ENCODE measurements at regions not wholly inside any gene's neighbourhood (a gene's known extent, or its start where the extent isn't known, plus 50 kb on each side); places are given as distances from the start of the nearest gene placed in this dataset.
A peak's percentile ranks its signal among the peaks of the same experiment; 100 is the strongest.
"Not testable (repeated sequence)": the region's sequence is repeated elsewhere in the genome, so short reads cannot be mapped to it uniquely, and the experiment has no call there.

DNA sequence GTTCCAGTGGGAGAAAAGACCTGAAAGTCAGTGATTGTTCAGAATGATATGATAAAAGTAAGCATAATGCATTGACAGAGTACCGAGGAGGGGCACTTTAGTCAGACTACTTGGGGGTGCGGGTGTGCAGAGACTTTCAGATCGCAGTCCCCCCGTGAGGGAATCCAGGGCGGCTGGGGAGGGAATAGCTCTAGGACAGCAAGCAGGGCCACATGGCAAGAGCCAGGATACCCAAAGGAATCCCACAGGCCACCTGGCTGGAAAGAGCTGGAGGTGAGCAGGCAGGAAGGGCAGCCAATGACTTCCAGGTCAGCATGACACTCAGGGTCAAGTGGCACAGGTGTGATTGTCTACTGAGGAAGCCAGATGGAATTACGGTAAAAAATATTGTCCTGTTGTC is 157.5 kb downstream of the CYP26B1 start:
- Mint-ChIP-seq H3K36me3 (peaks cover 0 to 7% of the 10 kb centered on the region in 2 donors), H3K4me1 (no peaks in the 10 kb centered on the region), H3K4me3 (no peak overlapping the region), H3K9me3 (peaks cover 0 to 13% (median 5%) of the 10 kb centered on the region in 7 donors), H3K27me3 (no peaks in the 10 kb centered on the region), H3K27ac (peak overlapping the region in 1 of 6 donors; percentile 13)
- ATAC-seq (ENCODE audit: low read depth in 2 of 2) (no peak), DNase-seq (no peak)

- Mint-ChIP-seq H3K4me3 (no peak overlapping the region), H3K27ac (no peak overlapping the region), H3K36me3 (peaks cover 0 to 7% of the 10 kb centered on the region in 2 donors), H3K27me3 (no peaks in the 10 kb centered on the region), H3K4me1 (no peaks in the 10 kb centered on the region), H3K9me3 (peaks cover 0 to 13% (median 5%) of the 10 kb centered on the region in 7 donors)
- no peak for DNase-seq
- no peak for ATAC-seq (ENCODE audit: low read depth in 2 of 2)
These were observed 158.0 kb downstream of the CYP26B1 start for GRCh38 chr2:71989671-71990070.

DNA sequence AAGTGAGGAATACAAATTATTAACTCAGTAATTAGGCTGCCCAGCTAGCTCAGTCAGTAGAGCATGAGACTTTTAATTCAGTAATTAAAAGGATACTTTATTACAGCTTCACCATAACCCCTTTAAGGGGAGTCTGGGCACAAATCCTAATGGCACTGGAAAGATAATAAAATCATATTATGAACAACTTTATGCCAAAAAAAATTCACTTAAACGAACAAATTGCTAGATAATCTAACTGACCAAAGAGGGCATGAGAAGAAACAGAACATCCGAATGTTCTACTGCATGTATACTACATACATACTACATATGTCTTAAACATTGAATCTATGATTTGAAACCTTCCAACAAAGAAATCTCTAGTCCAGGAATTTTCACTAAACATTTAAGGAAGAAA is 159.5 kb downstream of the CYP26B1 start:
- no peak for ATAC-seq (ENCODE audit: low read depth in 2 of 2)
- H3K4me1 Mint-ChIP-seq = no peaks in the 10 kb centered on the region
- no peak overlapping the region for H3K27ac Mint-ChIP-seq
- peaks cover 0 to 13% (median 5%) of the 10 kb centered on the region in 7 donors for H3K9me3 Mint-ChIP-seq
- no peak overlapping the region for H3K4me3 Mint-ChIP-seq
- H3K27me3 Mint-ChIP-seq = no peaks in the 10 kb centered on the region
- no peak for DNase-seq
- H3K36me3 Mint-ChIP-seq = peaks cover 0 to 7% of the 10 kb centered on the region in 2 donors

GRCh38 chr2:71976685-71977084 is 171.0 kb downstream of the CYP26B1 start:
- ATAC-seq (ENCODE audit: low read depth in 2 of 2) (no peak), DNase-seq (no peak)
- Mint-ChIP-seq H3K36me3 (no peaks in the 10 kb centered on the region), H3K27me3 (peaks cover 0 to 5% (median 4%) of the 10 kb centered on the region in 3 donors), H3K4me3 (no peak overlapping the region), H3K9me3 (peaks cover 0 to 19% (median 5%) of the 10 kb centered on the region in 7 donors), H3K27ac (no peak overlapping the region), H3K4me1 (no peaks in the 10 kb centered on the region)

DNA sequence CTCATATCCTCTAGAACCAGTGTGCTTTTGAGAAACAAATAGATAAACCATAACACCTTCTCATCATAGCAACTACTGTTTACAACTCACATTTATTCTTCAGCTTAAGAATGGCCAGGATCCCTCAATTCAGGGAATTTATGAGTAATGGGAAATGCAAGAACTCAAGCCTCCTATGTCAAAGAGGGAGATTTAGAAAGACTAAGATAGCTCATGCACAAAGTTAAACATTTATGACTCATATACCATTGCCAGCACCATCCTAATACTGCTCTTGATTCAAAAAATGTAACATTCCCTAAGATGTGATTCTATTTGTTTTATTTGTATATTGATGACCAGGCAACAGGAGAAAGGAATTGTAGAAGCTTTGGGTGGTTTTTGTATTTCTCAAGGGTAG is 172.8 kb downstream of the CYP26B1 start:
- Mint-ChIP-seq H3K36me3 (no peaks in the 10 kb centered on the region), H3K9me3 (peaks cover 0 to 13% (median 4%) of the 10 kb centered on the region in 7 donors), H3K27ac (no peak overlapping the region), H3K27me3 (peaks cover 0 to 4% (median 4%) of the 10 kb centered on the region in 3 donors), H3K4me3 (no peak overlapping the region), H3K4me1 (no peaks in the 10 kb centered on the region)
- ATAC-seq (ENCODE audit: low read depth in 2 of 2) (no peak), DNase-seq (no peak)

DNA sequence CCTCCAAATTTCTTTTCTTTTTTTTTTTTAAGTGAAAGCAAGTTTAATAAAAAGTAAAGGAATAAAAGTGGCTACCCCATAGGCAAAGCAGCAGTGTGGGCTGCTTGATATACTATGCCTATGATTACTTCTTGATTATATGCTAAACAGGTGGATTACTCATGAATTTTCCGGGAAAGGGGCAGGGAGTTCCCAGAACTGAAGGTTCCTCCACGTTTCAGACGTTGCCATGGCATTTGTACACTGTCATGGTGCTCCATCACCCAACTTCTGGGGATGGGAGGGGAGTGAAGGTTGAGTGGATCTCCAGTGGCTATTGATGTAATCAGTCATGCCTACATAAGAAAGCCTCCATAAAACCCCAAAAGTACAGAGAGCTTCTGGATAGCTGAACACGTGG is 176.2 kb downstream of the CYP26B1 start:
- Mint-ChIP-seq H3K27ac (no peak overlapping the region), H3K36me3 (no peaks in the 10 kb centered on the region), H3K4me1 (no peaks in the 10 kb centered on the region), H3K9me3 (peaks cover 0 to 9% (median 0%) of the 10 kb centered on the region in 7 donors), H3K4me3 (no peak overlapping the region), H3K27me3 (peaks cover 3 to 12% (median 9%) of the 10 kb centered on the region in 3 donors)
- DNase-seq (no peak), ATAC-seq (ENCODE audit: low read depth in 2 of 2) (no peak)

GRCh38 chr2:71965530-71965929 is 182.1 kb downstream of the CYP26B1 start:
- Mint-ChIP-seq H3K27me3 (peaks cover 7 to 9% (median 8%) of the 10 kb centered on the region in 3 donors), H3K9me3 (peaks cover 0 to 8% (median 0%) of the 10 kb centered on the region in 7 donors), H3K27ac (no peak overlapping the region), H3K4me3 (no peak overlapping the region), H3K4me1 (no peaks in the 10 kb centered on the region), H3K36me3 (no peaks in the 10 kb centered on the region)
- ATAC-seq (ENCODE audit: low read depth in 2 of 2) = no peak
- DNase-seq = no peak

DNA sequence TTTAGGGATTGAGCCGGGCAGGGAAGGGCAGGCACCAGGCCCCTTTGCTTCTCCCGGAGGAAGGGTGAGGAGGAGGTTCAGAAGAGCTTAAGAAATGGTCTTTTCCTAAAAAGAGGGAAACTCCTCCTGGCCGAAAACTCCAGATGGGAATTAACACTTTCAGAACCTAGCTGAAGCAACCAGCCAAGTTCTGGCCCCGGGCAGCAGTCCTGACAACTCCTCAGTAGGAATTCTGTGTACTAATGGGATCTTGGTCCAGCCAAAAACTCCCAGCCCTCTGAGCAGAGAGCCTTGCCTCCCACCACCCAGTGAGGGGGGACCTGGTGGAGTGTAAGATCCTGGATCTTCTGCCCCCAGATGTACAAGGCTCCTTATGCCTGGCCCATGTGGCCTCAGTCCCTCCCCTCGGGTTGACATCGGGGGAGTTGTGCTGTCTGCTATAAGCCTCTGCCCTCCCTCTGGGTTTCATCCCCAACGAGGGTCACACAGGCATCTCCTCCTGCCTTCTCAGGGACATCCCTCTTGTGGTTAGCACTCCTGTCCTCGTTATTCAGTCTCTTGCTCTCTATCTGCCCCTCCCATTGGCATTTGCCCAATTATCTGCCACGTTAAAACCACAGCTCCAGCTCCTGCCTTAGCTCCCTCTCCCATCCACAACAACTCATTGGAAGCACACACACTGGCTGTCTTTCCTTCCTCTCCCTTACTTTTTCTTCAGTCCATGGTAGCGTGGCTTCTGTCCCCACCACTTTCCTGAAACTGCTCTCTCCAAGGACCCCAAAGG is 184.6 kb downstream of the CYP26B1 start:
- no peak for ATAC-seq (ENCODE audit: low read depth in 2 of 2)
- peaks cover 0 to 7% (median 5%) of the 10 kb centered on the region in 3 donors for H3K27me3 Mint-ChIP-seq
- no peaks in the 10 kb centered on the region for H3K36me3 Mint-ChIP-seq
- no peak overlapping the region for H3K27ac Mint-ChIP-seq
- no peak overlapping the region for H3K4me3 Mint-ChIP-seq
- H3K9me3 Mint-ChIP-seq = peaks cover 4 to 22% (median 15%) of the 10 kb centered on the region in 7 donors
- DNase-seq = no peak
- no peaks in the 10 kb centered on the region for H3K4me1 Mint-ChIP-seq

- DNase-seq (no peak), ATAC-seq (ENCODE audit: low read depth in 2 of 2) (no peak)
- H3K27ac Mint-ChIP-seq = no peak overlapping the region
- no peak overlapping the region for H3K4me3 Mint-ChIP-seq
- no peaks in the 10 kb centered on the region for H3K36me3 Mint-ChIP-seq
- H3K27me3 Mint-ChIP-seq = peaks cover 0 to 7% (median 0%) of the 10 kb centered on the region in 3 donors
- H3K4me1 Mint-ChIP-seq = no peaks in the 10 kb centered on the region
- H3K9me3 Mint-ChIP-seq = peaks cover 4 to 29% (median 22%) of the 10 kb centered on the region in 7 donors
These were observed 185.3 kb downstream of the CYP26B1 start for GRCh38 chr2:71962350-71962749.

DNA sequence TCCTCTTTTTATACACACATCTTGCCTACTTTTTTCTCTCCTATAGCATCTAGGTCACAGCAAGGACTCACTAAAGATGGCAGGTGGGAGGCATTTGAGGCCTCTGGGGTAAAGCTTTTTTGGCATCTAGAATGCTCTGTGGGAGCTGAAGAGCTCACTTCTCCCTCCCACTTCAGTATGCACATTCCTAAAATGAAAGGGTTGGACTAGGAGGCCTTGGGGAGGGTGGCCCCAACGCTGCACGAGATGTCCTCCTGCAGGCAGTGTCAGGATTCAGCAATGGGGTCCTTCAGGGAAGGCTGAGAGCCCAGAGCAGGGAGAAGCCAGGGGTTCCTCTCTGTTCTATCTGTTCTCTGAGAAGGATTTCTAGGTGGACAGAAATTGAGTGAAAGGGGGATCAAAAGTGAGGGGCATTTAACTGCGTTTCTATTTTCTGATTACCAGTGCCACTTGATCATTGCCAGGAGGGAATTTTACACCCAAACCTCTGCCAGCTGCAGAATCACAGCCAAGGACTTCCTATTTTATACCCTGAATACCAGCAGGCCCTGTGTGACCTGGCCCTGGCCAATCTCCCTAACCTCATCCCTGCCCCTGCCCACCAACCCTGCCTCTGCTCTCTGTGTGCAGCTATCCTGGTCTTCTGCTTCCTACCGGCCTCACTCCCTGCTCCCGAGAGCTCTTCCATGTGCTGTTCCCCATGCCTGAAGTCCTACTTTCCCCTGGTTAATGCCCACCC is 186.2 kb downstream of the CYP26B1 start:
- Mint-ChIP-seq H3K9me3 (peaks cover 0 to 38% (median 26%) of the 10 kb centered on the region in 7 donors), H3K27me3 (peaks cover 0 to 3% (median 0%) of the 10 kb centered on the region in 3 donors), H3K36me3 (no peaks in the 10 kb centered on the region), H3K4me1 (no peaks in the 10 kb centered on the region), H3K27ac (no peak overlapping the region), H3K4me3 (no peak overlapping the region)
- DNase-seq = no peak
- no peak for ATAC-seq (ENCODE audit: low read depth in 2 of 2)

- DNase-seq (no peak), ATAC-seq (ENCODE audit: low read depth in 2 of 2) (no peak)
- Mint-ChIP-seq H3K27ac (no peak overlapping the region), H3K27me3 (no peaks in the 10 kb centered on the region), H3K4me1 (no peaks in the 10 kb centered on the region), H3K36me3 (no peaks in the 10 kb centered on the region), H3K4me3 (no peak overlapping the region), H3K9me3 (peaks cover 0 to 43% (median 29%) of the 10 kb centered on the region in 7 donors)
These were observed 188.2 kb downstream of the CYP26B1 start for GRCh38 chr2:71959494-71959893.

- not testable (repeated sequence) for ATAC-seq (ENCODE audit: low read depth in 2 of 2); H3K36me3 Mint-ChIP-seq; H3K4me3 Mint-ChIP-seq; H3K27me3 Mint-ChIP-seq; DNase-seq; H3K4me1 Mint-ChIP-seq; H3K27ac Mint-ChIP-seq
- peaks cover 0 to 43% (median 30%) of the 10 kb centered on the region in 7 donors for H3K9me3 Mint-ChIP-seq
These were observed 189.2 kb downstream of the CYP26B1 start for GRCh38 chr2:71958426-71958825.

DNA sequence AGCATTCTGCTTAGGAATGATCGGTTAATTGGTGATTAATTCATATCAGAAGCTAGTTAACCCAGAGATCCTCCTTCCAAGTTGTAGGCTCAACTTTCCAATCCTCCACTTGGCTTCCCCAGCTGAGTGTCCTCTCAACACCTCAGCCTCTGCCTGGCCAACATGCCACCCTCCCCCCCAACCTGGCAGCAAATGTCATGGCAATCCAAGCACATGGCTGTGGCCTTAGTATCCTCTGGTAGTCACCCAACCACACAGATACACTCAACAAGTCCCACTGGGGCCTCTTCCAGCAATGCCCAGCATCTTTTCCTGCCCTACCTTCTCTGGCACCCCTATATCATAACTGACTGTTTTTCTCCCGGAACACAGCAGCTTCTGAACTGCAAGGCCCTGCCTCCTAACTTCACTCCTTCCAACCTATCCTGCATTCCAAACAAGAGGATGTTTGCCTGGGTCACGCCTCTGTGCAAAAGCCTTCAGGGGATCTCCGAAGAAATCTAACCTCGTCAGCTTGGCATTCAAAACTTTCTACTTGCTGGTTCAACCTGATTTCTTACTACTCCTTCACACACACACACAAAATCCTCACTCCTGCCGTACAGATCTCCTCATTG is 195.0 kb downstream of the CYP26B1 start:
- H3K27ac Mint-ChIP-seq = no peak overlapping the region
- H3K36me3 Mint-ChIP-seq = no peaks in the 10 kb centered on the region

More for the DNA sequence above, 195.0 kb downstream of the CYP26B1 start:
- ATAC-seq (ENCODE audit: low read depth in 2 of 2) = no peak
- no peak overlapping the region for H3K4me3 Mint-ChIP-seq
- no peak for DNase-seq
- H3K27me3 Mint-ChIP-seq = peaks cover 0 to 28% (median 24%) of the 10 kb centered on the region in 3 donors
- no peaks in the 10 kb centered on the region for H3K4me1 Mint-ChIP-seq
- peaks cover 3 to 21% (median 13%) of the 10 kb centered on the region in 7 donors for H3K9me3 Mint-ChIP-seq

Data from naive B cell (primary cell).